Hematopoietic multipotent progenitor cell (in vitro differentiated cells): ENCODE measurements at regions not wholly inside any gene's neighbourhood (a gene's known extent, or its start where the extent isn't known, plus 50 kb on each side); places are given as distances from the start of the nearest gene placed in this dataset.
"Not testable (repeated sequence)": the region's sequence is repeated elsewhere in the genome, so short reads cannot be mapped to it uniquely, and the experiment has no call there.

Experiments used
- DNase-seq, 3 donors: peaks; one replicate each; pipeline ENCODE4 v3.0.0-alpha.2; 2011 to 2015; ENCODE audit warnings: low read depth in 2 of 3, low spot score in 2 of 3

- DNase-seq, result no peak
These were observed 452.7 kb downstream of the TMEM114 start for GRCh38 chr16:8137606-8138005.

- DNase-seq, result no peak
These were observed 460.1 kb downstream of the TMEM114 start for GRCh38 chr16:8130197-8130596.

GRCh38 chr16:8127070-8127469 lies 463.2 kb downstream of the TMEM114 start:
- DNase-seq, result no peak

- no peak for DNase-seq
These were observed 464.0 kb downstream of the TMEM114 start for GRCh38 chr16:8126313-8126712.

- DNase-seq, result no peak
These were observed 470.3 kb downstream of the TMEM114 start for GRCh38 chr16:8120001-8120400.

GRCh38 chr16:8115814-8116213 lies 474.5 kb downstream of the TMEM114 start:
- no peak for DNase-seq

GRCh38 chr16:8114941-8115340 lies 475.4 kb downstream of the TMEM114 start:
- not testable (repeated sequence) for DNase-seq

GRCh38 chr16:8113843-8114242 lies 476.5 kb downstream of the TMEM114 start:
- no peak for DNase-seq

- DNase-seq, result no peak
These were observed 479.5 kb downstream of the TMEM114 start for GRCh38 chr16:8110572-8111514.

GRCh38 chr16:8109510-8110369 lies 480.6 kb downstream of the TMEM114 start:
- DNase-seq, result no peak

- no peak for DNase-seq
These were observed 481.3 kb downstream of the TMEM114 start for GRCh38 chr16:8108991-8109509.

GRCh38 chr16:8107296-8107695 lies 483.0 kb downstream of the TMEM114 start:
- DNase-seq, result peak in 2 of 3 donors; percentile 1 to 61

GRCh38 chr16:8103649-8104289 lies 486.5 kb downstream of the TMEM114 start:
- DNase-seq, result no peak

GRCh38 chr16:8099586-8099985 lies 490.7 kb downstream of the TMEM114 start:
- no peak for DNase-seq

- no peak for DNase-seq
These were observed 491.3 kb downstream of the TMEM114 start for GRCh38 chr16:8098947-8099512.

GRCh38 chr16:8096211-8096610 lies 494.1 kb downstream of the TMEM114 start:
- DNase-seq, result no peak

GRCh38 chr16:8094696-8095095 lies 495.6 kb downstream of the TMEM114 start:
- no peak for DNase-seq

- DNase-seq, result no peak
These were observed 501.4 kb downstream of the TMEM114 start for GRCh38 chr16:8088820-8089338.

GRCh38 chr16:8087597-8088289 lies 502.6 kb downstream of the TMEM114 start:
- DNase-seq, result no peak

GRCh38 chr16:8087146-8087545 lies 503.2 kb downstream of the TMEM114 start:
- DNase-seq, result no peak
